SKM-1 treated with dmso at 0.1 percent for 144 hours (cell line): ENCODE measurements at regions not wholly inside any gene's neighbourhood (a gene's known extent, or its start where the extent isn't known, plus 50 kb on each side); places are given as distances from the start of the nearest gene placed in this dataset.

Experiments
- DNase-seq: peaks from one replicate; lab custom pipeline; 2025; ENCODE audit not compliant: unreplicated experiment; lab: John Stamatoyannopoulos, UW

DNA sequence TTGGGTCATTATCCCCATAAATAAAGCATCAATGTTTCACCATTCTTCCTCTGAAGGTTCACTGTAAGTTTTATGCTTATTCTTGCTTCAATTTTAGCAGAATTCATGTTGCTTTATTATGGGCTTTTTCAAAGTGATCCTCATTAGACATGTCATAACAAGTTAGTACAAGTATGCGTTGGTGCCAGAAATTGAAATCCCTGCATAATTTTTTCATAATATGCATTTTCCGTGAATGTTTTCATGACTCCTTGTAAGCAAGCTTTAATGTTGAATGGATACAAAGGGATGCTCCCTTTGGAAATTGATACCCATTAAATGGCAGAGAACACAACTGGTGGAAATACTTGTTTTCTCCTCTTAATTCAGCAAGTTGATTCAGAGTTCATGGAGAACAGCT, 179.7 kb downstream of the ST6GAL2 start:
- no peak for DNase-seq

- no peak for DNase-seq
These were observed 177.8 kb downstream of the ST6GAL2 start for GRCh38 chr2:106708209-106708608.

DNA sequence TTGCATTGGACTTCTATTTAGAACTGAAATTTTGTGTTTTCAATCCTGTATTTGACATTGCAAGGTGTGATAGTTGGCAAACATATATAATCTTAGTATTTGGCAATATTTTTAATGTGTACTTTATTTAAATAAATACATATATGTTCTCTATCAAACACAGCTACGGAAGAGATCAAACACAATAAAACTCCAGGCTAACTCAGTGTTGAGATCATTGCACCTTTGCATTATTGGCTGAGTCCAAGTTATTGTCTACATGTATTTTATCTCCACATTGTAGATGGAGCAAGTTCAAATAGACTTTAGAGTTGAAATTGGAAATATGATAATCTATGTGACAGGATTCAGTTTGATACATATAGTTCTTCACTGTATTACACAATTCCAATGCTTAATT, 176.7 kb downstream of the ST6GAL2 start:
- DNase-seq: no peak

- DNase-seq: no peak
These were observed 166.7 kb downstream of the ST6GAL2 start for GRCh38 chr2:106719222-106719621.

DNA sequence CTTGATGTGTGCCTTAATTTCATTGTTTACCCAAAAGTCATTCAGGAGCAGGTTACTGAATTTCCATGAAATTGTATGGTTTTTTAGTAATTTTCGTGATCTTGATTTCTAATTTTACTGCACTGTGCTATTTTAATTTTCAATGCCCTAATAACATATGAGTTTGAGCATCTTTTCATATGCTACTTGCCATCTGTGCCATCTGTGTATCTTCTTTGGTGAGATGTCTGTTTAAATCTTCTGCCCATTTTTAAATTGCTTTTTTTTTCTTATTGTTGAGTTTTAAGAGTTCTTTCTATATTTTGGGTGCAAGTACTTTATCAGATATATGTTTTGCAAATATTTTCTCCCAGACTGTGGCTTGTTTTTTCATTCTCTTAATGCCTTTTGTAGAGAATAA, 165.9 kb downstream of the ST6GAL2 start:
- DNase-seq: no peak

- no peak for DNase-seq
These were observed 161.6 kb downstream of the ST6GAL2 start for GRCh38 chr2:106724301-106724794.

DNA sequence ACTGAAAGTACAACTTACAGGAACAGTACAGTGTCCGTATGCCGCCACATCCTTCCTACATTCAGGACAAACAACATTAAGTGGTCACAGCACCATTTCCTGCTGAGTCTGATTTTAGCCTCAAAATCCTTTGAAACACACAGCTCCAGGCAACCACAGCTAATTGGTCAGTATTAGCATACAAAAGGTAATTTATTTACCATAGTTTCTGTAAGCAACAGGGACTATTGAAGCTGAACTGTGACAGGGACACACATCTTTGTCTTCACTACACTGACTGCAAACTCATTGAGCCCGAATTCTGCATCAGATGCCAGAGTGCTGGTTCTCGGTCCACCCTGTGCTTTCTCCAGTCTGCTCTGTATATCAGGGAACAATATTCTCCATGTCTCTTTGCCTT, 151.8 kb downstream of the ST6GAL2 start:
- DNase-seq: no peak

GRCh38 chr2:106735807-106736206, 150.2 kb downstream of the ST6GAL2 start:
- DNase-seq: no peak

GRCh38 chr2:106736221-106736620, 149.7 kb downstream of the ST6GAL2 start:
- DNase-seq: no peak

DNA sequence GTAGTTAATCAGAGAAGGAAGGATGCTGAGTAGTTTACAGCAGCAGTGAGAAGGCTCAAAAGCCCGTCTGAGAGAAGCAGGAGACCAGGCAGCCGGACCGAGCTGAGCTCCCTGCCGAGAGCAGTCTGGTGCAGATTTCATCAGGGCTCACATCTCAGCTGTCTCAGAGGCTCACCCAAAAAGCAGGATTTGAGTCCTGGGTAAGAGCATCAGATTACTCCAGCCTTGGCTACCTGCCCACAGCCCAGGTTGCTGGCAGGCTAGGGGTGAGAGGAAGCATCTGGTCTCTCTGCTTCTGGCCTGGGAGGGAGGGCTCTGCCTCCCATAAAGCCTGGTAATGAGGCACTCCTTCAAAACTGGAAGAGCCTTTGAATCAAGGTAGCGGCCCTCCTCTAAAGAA, 140.5 kb downstream of the ST6GAL2 start:
- DNase-seq: no peak

DNA sequence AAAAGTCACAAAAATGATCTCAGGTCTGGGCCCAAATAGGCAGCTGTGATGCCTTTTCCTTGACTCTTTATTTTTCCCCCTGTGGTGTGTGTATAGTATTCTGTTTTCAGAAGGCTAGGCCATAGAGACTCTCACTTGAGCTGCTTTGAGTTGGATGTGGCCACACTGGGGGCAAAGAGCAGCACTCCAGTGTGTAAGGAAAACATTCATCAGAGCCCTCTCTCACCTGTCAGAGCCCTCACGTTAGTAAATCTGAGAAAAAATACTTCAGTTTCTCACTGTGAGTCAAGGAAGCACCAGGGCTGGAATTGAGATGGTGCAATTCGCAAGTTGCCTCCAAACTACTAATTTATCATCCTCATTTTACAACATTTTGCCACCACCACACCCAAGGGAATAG, 136.1 kb downstream of the ST6GAL2 start:
- DNase-seq: no peak
